Cerebellar cortex (tissue), 1 donor: ENCODE measurements at regions not wholly inside any gene's neighbourhood (a gene's known extent, or its start where the extent isn't known, plus 50 kb on each side); places are given as distances from the start of the nearest gene placed in this dataset.
"Not testable (repeated sequence)": the region's sequence is repeated elsewhere in the genome, so short reads cannot be mapped to it uniquely, and the experiment has no call there.

Experiments used
- DNase-seq: peaks from one replicate; pipeline ENCODE4 v3.0.0-alpha.2; 2015; ENCODE audit warnings: low spot score

DNA sequence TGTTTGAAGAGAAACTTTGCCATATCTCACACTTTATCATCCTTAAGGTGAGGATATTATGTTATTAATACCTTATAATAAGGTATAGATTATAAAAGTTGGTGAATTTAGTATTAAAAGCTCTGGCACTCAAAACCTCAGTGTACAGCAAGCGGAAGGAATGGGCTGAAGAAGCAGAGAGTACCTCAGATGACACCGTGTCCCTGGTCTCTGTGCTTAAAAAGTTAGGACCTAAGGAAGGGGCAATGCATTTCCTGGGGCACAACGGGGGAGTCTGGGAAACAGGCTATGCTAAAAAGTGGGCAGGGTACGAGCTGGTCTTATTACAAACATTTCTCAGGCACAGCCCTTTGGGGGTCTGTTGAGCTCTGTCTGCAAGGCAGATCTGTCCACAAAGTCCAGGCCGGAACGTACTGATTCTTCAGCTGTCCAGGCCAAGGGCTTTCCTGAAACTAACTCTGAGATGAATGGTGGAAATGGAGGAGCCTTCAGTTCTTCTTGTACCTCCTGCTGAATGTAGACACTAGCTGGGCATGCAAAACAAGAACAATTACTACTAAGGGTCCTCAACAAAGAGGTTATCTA lies 202.7 kb downstream of the POM121L12 start:
- DNase-seq = no peak

DNA sequence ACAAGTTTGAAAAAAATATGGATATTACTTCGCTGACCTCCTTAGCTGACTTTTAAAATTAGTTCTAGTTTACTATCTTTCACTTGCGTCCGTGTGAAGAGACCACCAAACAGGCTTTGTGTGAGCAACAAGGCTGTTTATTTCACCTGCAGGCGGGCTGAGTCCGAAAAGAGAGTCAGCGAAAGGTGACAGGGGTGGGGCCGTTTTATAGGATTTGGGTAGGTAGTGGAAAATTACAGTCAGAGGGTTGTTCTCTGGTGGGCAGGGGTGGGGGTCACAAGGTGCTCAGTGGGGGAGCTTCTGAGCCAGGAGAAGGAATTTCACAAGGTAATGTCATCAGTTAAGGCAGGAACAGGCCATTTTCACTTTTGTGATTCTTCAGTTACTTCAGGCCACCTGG lies 203.7 kb downstream of the POM121L12 start:
- not testable (repeated sequence) for DNase-seq

- no peak for DNase-seq
Observed at GRCh38 chr7:53245721-53246120, 210.3 kb downstream of the POM121L12 start.

- DNase-seq = no peak
Observed at GRCh38 chr7:53246957-53247356, 211.5 kb downstream of the POM121L12 start.

DNA sequence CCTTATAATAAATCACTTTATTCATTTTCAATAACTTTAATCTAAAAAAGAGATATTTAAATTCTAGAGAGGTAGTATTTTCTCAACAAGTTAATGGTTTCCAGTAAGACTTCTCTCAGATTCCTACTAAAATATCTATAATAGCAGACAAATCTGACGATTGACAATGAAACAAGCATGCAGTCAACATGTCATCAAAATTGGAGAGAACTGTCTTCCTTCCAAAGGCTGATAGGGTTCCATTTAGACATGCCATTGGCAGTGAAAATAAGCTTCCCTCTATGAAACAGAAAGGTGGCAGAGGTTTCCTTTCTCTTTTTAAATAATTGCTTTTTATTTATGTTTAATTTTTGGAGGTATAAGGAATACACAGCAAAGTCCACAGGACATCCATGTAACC lies 217.1 kb downstream of the POM121L12 start:
- no peak for DNase-seq

DNA sequence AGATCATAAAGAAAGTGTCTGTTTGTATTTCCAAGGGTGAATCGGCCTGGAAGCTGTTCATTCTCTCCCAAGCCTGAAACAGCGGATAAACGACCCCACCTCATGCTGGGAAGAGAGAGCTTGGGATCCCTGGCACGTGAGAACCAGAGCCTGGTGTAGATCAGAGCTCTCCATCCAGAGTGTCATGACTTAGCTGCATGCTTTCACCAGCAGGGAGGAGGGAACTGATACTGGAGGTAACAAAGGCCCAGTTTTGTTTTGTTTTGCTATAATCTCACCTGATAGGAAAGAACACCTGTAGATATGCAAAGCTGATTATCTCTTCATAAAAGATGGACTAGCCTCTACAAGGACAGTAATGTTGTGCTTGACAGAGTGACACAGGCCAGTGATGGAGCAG lies 236.6 kb downstream of the POM121L12 start:
- no peak for DNase-seq

DNA sequence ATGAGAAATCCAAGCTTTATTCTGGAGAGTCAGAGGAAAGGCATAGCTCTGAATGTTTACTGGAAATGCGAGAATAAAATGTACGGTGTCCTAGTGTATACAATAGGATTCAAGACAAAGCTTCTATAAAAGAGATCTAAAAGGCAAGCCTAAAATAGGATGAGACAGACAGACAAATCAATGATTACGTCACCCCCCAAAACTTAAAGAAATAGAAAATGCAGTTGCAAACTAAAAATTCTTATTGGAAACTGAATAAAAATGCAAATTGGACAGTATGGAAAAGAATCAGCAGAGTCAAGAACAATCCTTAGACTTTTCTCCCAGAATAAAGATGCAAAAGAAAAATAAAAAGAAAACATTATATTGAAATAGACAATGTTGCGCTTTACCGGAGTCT lies 245.9 kb downstream of the POM121L12 start:
- DNase-seq = no peak

GRCh38 chr7:53292341-53292740 lies 256.9 kb downstream of the POM121L12 start:
- DNase-seq = no peak

GRCh38 chr7:53302496-53303246 lies 267.2 kb downstream of the POM121L12 start:
- no peak for DNase-seq

- no peak for DNase-seq
Observed at GRCh38 chr7:53303781-53304180, 268.3 kb downstream of the POM121L12 start.

DNA sequence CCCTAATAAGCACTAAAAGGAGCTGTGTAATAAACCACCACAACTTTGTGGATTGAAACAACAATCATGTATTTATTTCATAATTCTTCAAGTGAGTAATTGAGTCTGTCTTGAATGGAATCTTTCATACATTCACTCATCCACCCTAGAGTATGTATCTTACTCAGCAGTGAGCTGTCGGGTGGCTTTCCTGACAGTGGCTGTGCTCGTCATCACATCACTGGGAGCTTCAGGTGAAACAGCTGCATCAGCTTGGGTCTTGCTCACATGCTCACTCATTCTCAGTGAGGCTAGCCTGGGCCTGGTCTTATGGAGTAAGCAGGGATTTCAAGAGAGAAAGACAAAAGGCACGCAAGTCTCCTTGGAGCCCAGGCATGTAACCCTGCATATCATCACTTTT lies 271.4 kb downstream of the POM121L12 start:
- no peak for DNase-seq

DNA sequence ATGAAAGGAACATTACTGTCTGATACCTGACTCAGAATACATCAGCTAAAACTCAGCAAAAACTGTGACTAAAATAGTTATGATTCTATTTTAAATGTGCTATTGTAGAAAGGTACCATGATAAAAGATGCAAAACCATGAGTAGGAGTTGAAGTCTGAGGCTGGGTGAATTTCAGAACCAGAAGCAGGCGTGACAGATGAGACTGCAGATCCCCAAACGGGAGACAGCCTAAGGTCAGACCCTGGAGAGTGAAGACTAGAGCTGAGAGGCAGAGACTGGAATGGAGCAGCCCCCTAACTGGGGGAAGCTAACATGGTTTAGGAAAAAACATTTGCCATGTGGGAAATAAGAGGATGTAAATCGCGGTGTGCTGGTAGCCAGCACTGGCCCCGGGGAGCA lies 275.8 kb downstream of the POM121L12 start:
- DNase-seq = no peak

GRCh38 chr7:53315981-53316380 lies 280.5 kb downstream of the POM121L12 start:
- peak; percentile 47 for DNase-seq

DNA sequence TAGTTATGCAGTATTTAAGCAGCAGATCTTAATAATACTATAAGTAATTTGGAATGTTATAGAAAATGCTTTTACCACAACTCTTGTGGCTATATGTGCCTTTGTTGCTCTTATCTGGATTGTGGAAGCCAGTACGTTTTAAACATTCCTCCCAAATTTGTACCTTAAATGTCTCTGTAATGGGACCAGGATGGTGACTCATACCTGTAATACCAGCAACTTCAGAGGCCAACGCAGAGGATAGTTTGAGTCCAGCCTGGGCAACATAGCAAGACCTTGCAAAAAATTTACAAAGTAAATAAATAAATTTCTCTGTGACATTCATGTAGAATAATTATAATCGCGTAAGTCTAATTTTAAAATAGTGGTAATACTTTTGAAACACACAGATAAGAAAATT lies 283.1 kb downstream of the POM121L12 start:
- no peak for DNase-seq

- no peak for DNase-seq
Observed at GRCh38 chr7:53325061-53325460, 289.6 kb downstream of the POM121L12 start.

- no peak for DNase-seq
Observed at GRCh38 chr7:53326634-53327033, 291.2 kb downstream of the POM121L12 start.

GRCh38 chr7:53336105-53336668 lies 300.8 kb downstream of the POM121L12 start:
- no peak for DNase-seq

GRCh38 chr7:53340220-53340619 lies 304.8 kb downstream of the POM121L12 start:
- no peak for DNase-seq

DNA sequence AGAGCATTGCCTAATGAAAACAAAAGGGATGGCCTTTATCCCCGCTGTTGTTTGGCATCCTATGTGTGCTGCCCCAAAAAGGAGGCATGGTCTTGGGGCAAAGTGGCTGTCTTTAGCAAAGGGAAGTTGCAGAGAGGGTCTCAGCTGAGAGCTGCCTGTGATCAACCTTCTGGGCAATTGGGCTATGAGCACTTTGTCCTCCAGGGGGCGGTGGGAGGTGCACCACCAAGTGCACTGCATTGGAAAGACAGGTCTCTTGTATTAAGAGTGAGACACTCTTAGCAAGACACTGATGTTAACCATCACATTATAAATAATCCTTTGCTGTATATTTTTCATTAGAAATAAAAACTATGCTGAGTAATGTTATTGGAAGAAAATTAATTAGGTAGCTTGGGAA lies 314.8 kb downstream of the POM121L12 start:
- DNase-seq = no peak

GRCh38 chr7:53351681-53352080 lies 316.2 kb downstream of the POM121L12 start:
- DNase-seq = no peak

GRCh38 chr7:53358269-53358668 lies 322.8 kb downstream of the POM121L12 start:
- DNase-seq = no peak

- DNase-seq = no peak
Observed at GRCh38 chr7:53383131-53383530, 347.7 kb downstream of the POM121L12 start.

DNA sequence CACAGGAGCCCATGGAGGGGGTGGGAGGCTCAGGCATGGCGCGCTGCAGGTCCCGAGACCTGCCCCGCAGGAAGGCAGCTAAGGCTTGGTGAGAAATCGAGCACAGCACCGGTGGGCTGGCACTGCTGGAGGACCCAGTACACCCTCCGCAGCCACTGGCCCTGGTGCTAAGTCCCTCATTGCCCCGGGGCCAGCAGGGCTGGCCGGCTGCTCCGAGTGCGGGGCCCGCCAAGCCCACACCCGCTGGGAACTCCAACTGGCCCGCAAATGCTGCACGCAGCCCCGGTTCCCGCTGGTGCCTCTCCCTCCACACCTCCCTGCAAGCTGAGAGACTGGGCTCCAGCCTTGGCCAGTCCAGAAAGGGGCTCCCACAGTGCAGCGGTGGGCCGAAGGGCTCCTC lies 349.8 kb downstream of the POM121L12 start:
- not testable (repeated sequence) for DNase-seq

- DNase-seq = no peak
Observed at GRCh38 chr7:53387515-53387914, 352.1 kb downstream of the POM121L12 start.
